ENCODE measurements at regions not wholly inside any gene's neighbourhood (a gene's known extent, or its start where the extent isn't known, plus 50 kb on each side); places are given as distances from the start of the nearest gene placed in this dataset.
"Not testable (repeated sequence)": the region's sequence is repeated elsewhere in the genome, so short reads cannot be mapped to it uniquely, and the experiment has no call there.

GRCh38 chr5:124831687-124832240 is 85.3 kb upstream of the ZNF608 start:
- ChIA-PET CTCF (no interaction called here), POLR2A (no interaction called here)
- no peak for DNase-seq (ENCODE audit: low read depth, low spot score)
- TF ChIP-seq CTCF (IDR thresholded peaks at IDR 0.05; ENCODE audit: insufficient read depth, low read length, missing control alignments): no peak
- no peak overlapping the region for H3K4me3 ChIP-seq (ENCODE audit: low read depth, low read length)

GRCh38 chr5:124832510-124832909 is 86.1 kb upstream of the ZNF608 start:
- POLR2A ChIA-PET: no interaction called here
- TF ChIP-seq CTCF (IDR thresholded peaks at IDR 0.05; ENCODE audit: insufficient read depth, low read length, missing control alignments): no peak

GRCh38 chr5:124836314-124836713 is 89.9 kb upstream of the ZNF608 start:
- DNase-seq (ENCODE audit: low read depth, low spot score); POLR2A ChIA-PET; CTCF ChIA-PET; H3K4me3 ChIP-seq (ENCODE audit: low read depth, low read length): not testable (repeated sequence)

More at GRCh38 chr5:124832510-124832909, 86.1 kb upstream of the ZNF608 start:
- CTCF ChIA-PET: no interaction called here
- H3K4me3 ChIP-seq (ENCODE audit: low read depth, low read length): no peak overlapping the region
- DNase-seq (ENCODE audit: low read depth, low spot score): no peak

- H3K4me3 ChIP-seq (ENCODE audit: low read depth, low read length): no peak overlapping the region
- DNase-seq (ENCODE audit: low read depth, low spot score): no peak
- CTCF ChIA-PET: no interaction called here
- no peak for TF ChIP-seq CTCF (IDR thresholded peaks at IDR 0.05; ENCODE audit: insufficient read depth, low read length, missing control alignments)
- POLR2A ChIA-PET: no interaction called here
These were observed 93.0 kb upstream of the ZNF608 start for GRCh38 chr5:124839371-124839998.

GRCh38 chr5:124841829-124842712 is 95.6 kb upstream of the ZNF608 start:
- DNase-seq (ENCODE audit: low read depth, low spot score): no peak
- POLR2A ChIA-PET: interaction anchor here (0.6 kb wide), 1 partner anchor 79 kb away, joined by 3 read pairs; no protein-coding TSS in a partner anchor
- CTCF ChIA-PET: no interaction called here
- no peak overlapping the region for H3K4me3 ChIP-seq (ENCODE audit: low read depth, low read length)
- no peak for TF ChIP-seq CTCF (IDR thresholded peaks at IDR 0.05; ENCODE audit: insufficient read depth, low read length, missing control alignments)

GRCh38 chr5:124842725-124843595 is 96.5 kb upstream of the ZNF608 start:
- ChIA-PET CTCF (no interaction called here), POLR2A (no interaction called here)
- no peak overlapping the region for H3K4me3 ChIP-seq (ENCODE audit: low read depth, low read length)
- no peak for TF ChIP-seq CTCF (IDR thresholded peaks at IDR 0.05; ENCODE audit: insufficient read depth, low read length, missing control alignments)
- no peak for DNase-seq (ENCODE audit: low read depth, low spot score)
